NCI-H187 (cell line): ENCODE measurements at regions not wholly inside any gene's neighbourhood (a gene's known extent, or its start where the extent isn't known, plus 50 kb on each side); places are given as distances from the start of the nearest gene placed in this dataset.

Experiments used
- DNase-seq, 2 experiments: peaks; one replicate each; lab custom pipeline; 2025; lab: John Stamatoyannopoulos, UW

GRCh38 chr3:22113453-22113852, 362.4 kb upstream of the ZNF385D start:
- DNase-seq, result no peak

- no peak for DNase-seq
Measured at GRCh38 chr3:22115581-22115980, 364.6 kb upstream of the ZNF385D start.

DNA sequence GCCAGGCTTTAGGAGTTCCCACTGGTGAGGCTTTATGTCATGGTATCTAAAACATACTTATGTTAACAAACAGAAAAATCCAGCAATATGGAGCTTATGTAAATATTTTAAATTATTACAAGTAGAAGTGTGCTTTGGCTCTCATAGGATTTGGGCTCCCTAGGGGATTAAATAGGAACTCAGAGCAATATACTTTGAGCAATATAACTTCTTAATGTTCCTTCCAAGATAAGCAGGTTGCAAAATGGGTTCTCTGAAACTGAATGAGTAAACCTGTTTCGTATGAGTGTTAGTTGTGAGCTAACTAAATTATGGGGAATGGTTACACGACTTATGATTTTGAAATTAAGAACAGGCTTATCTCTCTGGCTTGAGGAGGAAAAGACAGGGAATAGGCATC, 366.1 kb upstream of the ZNF385D start:
- DNase-seq, result no peak

DNA sequence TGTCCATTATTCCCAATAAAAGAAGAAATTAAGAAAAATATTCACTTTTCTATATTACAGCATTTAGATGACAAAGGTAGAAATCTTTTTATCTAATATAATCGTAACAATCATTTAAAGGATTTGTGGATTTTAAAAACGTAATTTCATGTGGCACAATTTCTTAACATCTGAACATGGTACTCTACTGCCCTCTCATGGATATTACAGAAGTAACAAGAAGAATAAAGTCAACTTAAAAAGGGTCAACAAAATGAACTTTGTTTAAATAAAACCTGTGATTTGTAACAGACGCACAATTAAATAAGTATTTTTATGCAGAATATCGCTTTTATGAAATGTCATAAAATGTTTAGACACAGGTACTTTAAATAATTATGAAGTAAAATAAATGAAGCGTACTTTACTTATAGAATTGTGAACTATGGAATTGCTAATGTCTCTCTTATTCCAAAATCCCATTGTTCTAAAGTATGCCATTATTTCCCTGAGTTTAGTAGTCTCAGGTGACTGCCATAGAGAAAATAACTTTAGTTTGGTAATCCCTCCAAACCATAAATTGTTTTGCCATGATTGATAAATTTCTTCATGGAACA, 366.8 kb upstream of the ZNF385D start:
- no peak for DNase-seq

DNA sequence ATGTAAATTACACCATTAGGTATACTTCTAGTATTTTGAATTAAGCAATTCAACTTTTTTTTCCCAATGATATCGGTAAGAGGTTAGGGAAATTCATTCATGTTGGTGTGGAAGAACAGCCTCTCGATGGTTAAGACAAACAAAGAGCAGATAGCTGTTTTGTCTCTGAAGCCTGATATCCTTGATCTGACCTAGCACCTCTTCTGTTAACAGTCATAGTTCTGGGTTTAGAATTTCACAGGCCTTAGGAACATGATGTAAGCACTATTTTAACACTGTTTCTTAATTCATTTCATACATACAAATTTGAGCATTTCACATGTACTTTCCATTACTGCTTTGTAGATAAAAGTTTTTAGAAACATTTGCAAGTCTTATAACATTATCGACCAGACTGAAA, 367.5 kb upstream of the ZNF385D start:
- no peak for DNase-seq

- DNase-seq, result no peak
Measured at GRCh38 chr3:22121068-22121701, 370.2 kb upstream of the ZNF385D start.

DNA sequence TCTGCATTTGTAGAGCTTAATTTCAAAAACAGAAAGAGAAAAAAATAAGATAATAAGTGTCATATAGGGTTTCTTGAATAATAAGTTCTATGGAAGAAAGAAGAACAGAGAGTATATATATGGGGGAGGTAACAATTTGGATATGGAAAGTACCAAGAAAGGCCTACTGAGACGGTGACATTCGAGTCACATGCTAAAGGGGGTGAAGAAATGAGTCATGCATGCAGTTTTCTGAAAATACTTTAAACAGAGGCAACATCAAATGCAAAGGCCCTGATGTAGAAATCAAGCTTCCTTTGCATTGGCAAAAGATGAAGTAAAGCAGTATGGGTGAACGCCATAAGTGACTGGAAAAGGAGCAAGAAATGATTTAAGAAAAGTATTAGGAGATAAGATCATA, 371.6 kb upstream of the ZNF385D start:
- no peak for DNase-seq

- DNase-seq, result no peak
Measured at GRCh38 chr3:22129101-22129500, 378.1 kb upstream of the ZNF385D start.

DNA sequence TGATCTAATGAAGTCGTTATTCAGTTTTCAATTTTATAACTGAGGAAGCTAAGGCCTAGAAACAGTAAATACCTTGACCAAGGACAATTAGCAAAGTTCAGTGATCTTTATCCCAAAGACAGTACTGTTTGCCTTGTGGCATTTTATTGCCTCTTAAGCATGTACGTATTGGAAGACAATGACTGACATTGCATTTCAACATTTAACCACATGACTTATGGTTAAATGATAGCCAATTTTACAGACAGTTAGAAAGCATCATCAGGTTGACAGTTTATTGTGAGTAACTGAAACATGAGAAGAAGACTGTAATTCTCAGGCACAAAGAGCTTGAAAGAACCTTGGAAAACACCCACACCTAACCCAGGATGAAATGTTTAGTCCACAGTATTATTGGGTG, 390.8 kb upstream of the ZNF385D start:
- DNase-seq, result no peak

GRCh38 chr3:22147161-22147560, 396.2 kb upstream of the ZNF385D start:
- DNase-seq, result no peak

DNA sequence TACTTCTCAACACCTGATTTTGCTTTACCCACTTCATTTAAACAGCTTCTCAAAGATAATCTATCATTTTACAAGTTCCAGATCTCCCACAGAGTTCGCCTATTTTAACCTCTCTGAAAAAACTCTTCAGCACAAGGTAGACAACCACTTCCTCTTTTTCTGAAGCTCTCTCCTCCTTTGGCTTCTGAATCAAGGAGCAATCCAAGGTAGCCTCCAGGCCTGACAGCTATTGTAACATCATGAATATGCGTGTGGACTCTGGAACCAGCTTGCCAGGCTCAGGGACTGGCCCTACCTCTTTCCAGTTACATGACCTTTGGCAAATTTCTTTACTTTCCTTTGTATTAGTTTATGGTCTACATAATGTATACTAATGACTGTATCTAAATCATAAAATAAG, 405.9 kb upstream of the ZNF385D start:
- DNase-seq, result no peak

- no peak for DNase-seq
Measured at GRCh38 chr3:22157848-22158247, 406.8 kb upstream of the ZNF385D start.

DNA sequence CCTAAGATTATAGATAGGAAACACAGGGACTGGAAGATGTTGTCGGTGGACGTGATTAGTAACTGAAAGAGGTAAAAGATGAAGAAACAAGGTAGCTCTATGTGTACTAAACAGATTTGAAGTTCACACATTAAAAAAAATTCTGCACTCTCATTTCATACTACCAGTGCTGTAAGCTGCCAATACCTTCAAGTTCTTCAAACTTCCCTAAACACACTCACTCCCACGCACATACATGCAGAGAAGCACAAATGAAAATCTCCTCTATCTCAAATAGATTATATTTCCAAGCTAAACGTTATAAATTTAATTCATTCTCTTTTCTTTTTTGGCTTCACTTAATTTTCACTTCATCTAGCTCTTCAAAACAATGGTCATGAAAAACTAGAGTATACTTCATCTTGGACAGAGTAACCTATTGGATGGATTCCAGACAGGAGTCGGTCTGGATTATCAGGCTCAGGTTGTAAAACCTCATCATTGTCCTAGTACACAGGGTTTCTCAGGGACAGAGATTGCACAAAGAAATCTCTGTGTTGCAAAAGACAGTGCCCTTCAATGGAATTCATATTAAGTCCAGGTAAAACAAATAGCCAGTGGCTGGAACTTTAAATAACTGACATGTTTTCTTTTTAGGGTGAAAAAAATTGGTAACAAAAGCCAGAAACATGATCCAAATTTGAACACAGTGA, 408.1 kb upstream of the ZNF385D start:
- DNase-seq, result no peak

- DNase-seq, result no peak
Measured at GRCh38 chr3:22161315-22161714, 410.3 kb upstream of the ZNF385D start.

- no peak for DNase-seq
Measured at GRCh38 chr3:22170370-22170769, 419.4 kb upstream of the ZNF385D start.

GRCh38 chr3:22172964-22173363, 422.0 kb upstream of the ZNF385D start:
- no peak for DNase-seq

GRCh38 chr3:22175947-22176346, 424.9 kb upstream of the ZNF385D start:
- no peak for DNase-seq

DNA sequence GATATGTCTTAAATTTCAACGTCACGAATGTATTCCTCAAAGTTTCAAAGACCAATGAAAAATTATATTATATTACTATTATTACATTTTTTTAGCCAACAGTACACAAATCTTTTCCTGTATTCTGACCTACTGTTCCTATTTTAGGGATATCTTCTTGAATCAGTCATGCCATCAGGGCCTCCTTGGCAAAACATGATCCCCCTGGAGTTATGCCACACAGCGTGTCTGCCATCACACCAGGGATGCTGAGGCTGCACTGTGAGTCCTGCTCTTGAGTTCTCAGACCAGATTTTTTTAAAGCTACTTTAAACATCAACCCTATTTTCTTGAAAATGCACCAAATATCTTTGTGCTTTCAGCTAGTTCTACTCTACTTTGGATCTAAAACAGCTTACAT, 425.9 kb upstream of the ZNF385D start:
- no peak for DNase-seq

- no peak for DNase-seq
Measured at GRCh38 chr3:22189616-22190015, 438.6 kb upstream of the ZNF385D start.

DNA sequence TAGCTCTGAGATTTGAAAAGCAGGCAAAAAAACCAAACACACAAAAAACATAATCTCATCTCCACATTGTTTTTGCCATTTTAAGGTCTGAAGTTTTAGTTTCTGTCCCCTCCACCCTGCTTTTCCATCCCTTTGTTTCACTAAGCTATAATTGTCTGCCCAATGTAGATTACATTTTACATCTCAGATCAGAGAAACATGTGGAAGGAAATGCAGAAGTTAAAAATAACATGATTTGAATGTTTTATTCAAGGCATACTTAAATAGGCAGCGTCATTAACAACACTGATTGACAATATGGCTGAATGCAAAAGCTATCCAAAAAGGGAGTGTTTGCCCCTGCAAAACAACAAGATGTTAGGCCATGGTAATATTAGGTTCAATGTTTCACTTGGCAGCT, 448.1 kb upstream of the ZNF385D start:
- DNase-seq, result no peak

DNA sequence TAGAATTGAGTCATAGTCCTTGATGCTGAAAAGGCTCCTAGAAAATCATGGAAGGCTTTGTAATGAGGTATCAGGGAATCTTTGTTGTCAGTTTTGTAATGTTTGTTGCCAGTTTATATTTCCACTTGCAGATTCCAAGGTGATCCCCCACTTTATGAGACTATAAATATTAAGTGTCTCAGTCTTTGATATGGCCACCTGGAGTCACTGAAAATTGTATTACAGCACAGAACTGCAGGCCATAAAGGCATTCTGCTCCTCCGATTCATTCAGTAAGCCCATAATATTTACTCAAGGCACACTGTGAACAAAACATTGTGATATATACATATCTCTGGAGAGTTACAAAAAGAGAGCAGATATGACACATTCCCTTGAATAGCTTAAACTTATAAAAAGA, 457.8 kb upstream of the ZNF385D start:
- no peak for DNase-seq

DNA sequence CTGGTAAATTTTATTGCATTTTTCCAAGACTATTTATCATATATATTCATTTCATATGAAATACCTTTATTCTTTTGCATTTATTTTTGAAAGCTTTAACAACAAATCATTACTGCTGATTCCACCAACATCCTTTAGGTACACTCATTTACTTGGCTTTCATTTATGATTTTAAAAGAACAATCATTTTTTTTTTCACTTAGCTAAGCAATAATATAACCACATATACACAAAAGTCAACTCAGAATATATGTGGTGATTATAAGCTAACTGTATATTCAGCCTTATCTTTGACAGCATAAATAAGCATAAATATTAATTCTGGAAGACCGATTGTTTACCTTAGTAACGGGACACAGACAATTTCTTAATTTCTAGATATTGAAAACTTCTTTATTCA, 458.6 kb upstream of the ZNF385D start:
- DNase-seq, result no peak

DNA sequence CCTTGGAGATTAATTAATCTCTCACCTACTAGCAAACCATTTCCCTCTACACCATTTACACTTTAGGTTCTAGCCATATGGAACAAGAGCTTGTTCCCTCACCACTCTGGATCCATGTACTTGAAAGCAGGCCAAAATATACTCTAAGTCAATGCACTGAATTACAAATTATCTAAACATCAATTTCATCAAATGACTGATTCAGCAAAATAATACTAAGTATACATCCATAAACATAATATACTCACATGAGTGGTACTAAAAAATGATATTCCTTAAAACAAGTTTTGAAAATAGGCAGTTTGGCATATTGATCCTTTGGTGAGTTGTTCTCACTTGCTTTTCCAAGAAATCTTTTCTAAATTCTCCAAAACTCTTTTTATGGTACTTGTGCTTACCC, 459.7 kb upstream of the ZNF385D start:
- DNase-seq, result no peak

GRCh38 chr3:22216601-22217000, 465.6 kb upstream of the ZNF385D start:
- DNase-seq, result no peak
